SJCRH30 (cell line): ENCODE measurements at regions not wholly inside any gene's neighbourhood (a gene's known extent, or its start where the extent isn't known, plus 50 kb on each side); places are given as distances from the start of the nearest gene placed in this dataset.

ENCODE experiments used
- DNase-seq, 2 experiments: peaks; one replicate each; pipeline ENCODE4 v3.0.0-alpha.2; 2015 to 2020
- H3K27ac ChIP-seq: fragments of 250-450 bp; sonication (Bioruptor Pico); 2 replicates; pipeline ENCODE4 v1.5.1; 2020; ENCODE audit warnings: mild to moderate bottlenecking, moderate library complexity
- H3K27me3 ChIP-seq: fragments of 250-450 bp; sonication (Bioruptor Pico); 2 replicates; pipeline ENCODE4 v1.5.1; 2020; ENCODE audit warnings: mild to moderate bottlenecking, moderate library complexity
- H3K36me3 ChIP-seq: fragments of 250-450 bp; sonication (Bioruptor Pico); 2 replicates; pipeline ENCODE4 v1.5.1; 2020; ENCODE audit warnings: mild to moderate bottlenecking, moderate library complexity
- H3K4me1 ChIP-seq: fragments of 250-450 bp; sonication (Bioruptor Pico); 2 replicates; pipeline ENCODE4 v1.5.1; 2020; ENCODE audit warnings: mild to moderate bottlenecking, moderate library complexity
- H3K4me3 ChIP-seq: fragments of 250-450 bp; sonication (Bioruptor Pico); 2 replicates; pipeline ENCODE4 v1.5.1; 2020; ENCODE audit warnings: mild to moderate bottlenecking, moderate library complexity
- H3K9me3 ChIP-seq: fragments of 250-450 bp; sonication (Bioruptor Pico); replicated peaks from 2 replicates; pipeline ENCODE4 v1.5.1; 2020; ENCODE audit warnings: mild to moderate bottlenecking, moderate library complexity

DNA sequence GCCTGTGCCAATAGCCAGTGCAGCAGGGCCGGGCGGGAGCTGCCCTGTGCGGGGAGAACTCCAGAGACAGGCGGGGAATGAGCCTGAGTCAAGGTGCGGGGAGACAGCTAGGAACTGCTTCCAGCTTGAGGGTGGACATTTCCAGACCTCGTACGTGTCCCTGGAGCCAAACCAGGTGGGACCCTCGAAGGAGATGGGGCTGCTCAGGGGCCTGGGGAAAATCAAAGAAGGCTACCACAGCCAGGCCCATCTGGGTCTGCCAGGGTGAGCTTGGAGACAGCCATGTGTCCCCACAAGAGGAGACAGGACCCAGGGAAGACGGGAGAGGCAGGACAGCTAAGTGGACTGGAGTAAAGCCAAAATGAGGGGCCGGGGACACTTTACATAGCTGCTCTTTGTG lies 504.9 kb upstream of the MGMT start:
- DNase-seq, result no peak
- H3K27ac ChIP-seq, result no peak overlapping the region
- H3K4me3 ChIP-seq, result no peak overlapping the region
- H3K27me3 ChIP-seq, result no peaks in the 10 kb centered on the region
- no peaks in the 10 kb centered on the region for H3K9me3 ChIP-seq
- H3K36me3 ChIP-seq, result no peaks in the 10 kb centered on the region
- no peaks in the 10 kb centered on the region for H3K4me1 ChIP-seq

DNA sequence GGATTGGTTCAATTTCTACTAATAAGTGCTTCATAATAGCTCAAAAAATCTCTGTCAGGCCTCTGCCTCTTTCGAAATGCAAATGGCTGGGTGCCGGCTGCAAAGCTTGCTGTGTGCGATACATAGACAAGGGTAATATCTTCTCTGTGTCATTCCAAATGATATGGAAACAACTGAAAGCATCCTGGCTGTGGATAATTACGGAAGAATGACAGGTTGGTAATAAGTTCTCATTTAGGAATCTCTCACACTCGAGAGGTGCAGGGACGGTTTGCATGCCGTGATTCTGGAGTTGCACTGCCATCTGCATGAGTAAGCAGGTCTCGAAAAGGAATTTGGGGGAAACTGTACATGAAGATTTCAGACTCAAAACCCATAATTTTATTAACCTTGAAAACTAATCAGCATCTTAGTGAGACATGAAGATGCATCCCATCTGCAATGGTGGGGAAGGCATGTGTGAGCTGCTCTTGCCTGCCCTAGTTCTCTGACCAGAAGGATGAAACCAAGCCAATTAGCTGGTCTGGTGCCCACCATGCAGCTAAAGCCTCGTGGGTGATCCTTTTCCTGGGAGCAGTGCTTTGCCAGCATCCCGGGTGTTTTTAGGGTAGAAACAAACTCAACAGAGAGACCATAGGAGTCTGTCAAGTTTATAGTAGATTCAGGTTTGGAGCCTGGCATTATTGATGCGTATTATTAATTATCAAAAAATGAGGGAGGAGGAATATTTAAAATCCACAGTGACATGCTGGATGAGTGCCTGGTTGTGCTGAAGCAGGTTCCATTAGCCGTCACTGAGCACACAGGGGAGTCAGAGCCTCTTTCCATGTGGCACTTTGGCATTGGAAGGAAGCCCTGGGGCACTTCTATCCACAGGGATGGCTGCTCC lies 503.6 kb upstream of the MGMT start:
- Histone ChIP-seq H3K27ac (no peak overlapping the region), H3K9me3 (no peaks in the 10 kb centered on the region), H3K4me3 (no peak overlapping the region), H3K4me1 (no peaks in the 10 kb centered on the region), H3K27me3 (no peaks in the 10 kb centered on the region), H3K36me3 (no peaks in the 10 kb centered on the region)
- no peak for DNase-seq

DNA sequence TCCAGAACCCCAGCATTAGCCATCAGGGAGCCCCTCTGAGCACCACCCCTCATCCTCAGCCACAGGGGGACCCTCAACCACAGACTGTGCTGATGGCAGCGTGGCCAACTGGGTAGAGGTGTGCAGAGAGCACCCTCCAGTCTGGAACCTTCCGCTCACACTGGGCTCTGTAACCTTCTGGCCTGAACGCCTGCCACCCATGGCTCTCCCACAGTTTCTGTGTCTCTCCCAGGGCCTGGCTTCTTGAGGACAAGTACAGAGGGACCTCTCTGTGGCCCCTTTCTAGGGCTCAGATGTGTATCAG lies 503.0 kb upstream of the MGMT start:
- H3K36me3 ChIP-seq, result no peaks in the 10 kb centered on the region
- no peak overlapping the region for H3K27ac ChIP-seq
- no peaks in the 10 kb centered on the region for H3K9me3 ChIP-seq
- no peak overlapping the region for H3K4me3 ChIP-seq
- H3K4me1 ChIP-seq, result no peaks in the 10 kb centered on the region
- H3K27me3 ChIP-seq, result no peaks in the 10 kb centered on the region
- DNase-seq, result no peak

DNA sequence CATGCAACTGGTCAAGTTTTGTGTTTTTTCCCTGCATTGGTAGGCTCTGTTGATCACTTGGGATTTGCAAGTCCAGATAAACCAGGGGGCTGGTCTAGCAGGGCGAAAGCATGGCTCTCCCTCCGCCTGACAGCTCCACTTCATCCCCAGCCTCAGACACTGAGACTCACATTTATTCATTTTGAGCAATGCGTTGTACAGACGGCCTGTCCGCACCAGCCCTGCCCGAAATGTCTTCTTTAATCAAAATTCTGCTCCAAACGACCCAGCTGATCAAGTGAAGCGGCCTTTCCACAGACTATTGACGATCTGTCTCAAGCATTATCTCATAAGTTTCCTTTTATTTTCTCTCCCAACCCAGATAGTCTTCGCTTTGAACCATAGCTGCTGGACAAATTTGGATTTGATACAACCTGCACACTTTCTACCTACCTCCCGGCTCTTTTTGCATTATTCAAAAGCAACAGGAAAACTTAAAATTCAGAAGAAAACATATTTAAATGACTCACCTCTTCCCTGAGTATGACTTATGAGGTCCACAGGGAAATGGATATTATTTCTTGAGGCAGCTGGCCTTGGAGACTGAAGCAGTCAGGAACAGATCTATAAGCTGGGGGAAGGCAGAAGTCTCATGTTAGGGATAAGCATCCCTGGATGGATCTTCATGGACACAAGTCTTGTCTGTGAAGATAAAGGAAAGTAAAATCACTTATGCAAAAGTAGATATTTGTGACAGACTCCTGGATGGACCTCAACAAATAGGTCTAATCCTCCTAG lies 498.9 kb upstream of the MGMT start:
- H3K27me3 ChIP-seq, result no peaks in the 10 kb centered on the region
- no peaks in the 10 kb centered on the region for H3K4me1 ChIP-seq
- no peak overlapping the region for H3K4me3 ChIP-seq
- no peaks in the 10 kb centered on the region for H3K36me3 ChIP-seq
- H3K27ac ChIP-seq, result no peak overlapping the region
- H3K9me3 ChIP-seq, result no peaks in the 10 kb centered on the region
- no peak for DNase-seq

DNA sequence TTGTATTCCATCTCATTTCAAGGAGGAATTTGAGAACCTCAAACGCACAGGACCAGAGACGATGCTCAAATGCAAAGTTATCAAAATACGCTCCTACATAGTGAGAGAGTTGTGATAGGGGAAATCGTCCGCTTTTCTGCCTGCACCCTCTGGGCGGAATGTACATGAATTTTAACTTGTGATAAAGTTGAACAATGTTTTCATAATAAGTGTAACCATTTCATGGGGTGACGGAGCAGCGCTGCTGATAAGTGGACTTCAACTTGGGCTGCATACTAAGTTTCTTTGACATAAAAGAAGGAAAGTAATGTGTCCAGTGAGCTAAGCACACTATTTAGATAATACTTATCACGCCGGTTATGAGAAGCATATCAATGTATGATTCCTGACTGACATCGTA lies 497.5 kb upstream of the MGMT start:
- no peaks in the 10 kb centered on the region for H3K9me3 ChIP-seq
- H3K4me3 ChIP-seq, result no peak overlapping the region

DNA sequence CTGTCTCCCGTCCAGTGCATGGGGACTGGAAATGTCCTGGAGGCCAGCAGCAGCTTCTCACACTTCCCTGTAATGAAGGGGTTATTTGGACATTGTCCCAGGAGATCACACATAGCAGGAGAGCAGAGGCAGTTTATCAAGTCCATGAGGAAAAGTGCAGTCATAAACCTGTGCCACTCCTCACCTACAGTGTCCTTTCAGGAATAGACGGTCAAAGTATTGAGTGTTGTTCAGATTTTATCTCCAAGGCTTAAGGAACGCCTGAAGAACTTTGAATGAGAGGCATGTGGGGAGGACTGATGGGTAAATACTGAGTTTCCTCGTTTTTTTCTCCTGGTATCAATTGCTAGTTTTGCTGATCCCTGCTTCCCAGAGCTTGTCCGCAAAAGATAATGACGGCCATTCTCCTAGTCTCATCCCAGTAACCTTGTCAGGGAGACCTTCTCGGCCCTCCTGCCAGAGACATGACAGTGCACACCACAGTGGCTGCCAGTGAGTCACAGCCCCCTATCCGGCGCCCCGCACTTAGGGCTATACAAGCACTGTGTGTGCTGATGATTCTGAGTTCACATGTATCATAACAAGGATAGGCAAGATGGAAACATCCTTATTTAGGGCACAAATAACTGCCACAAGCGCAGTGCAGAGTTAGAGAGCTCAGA lies 495.5 kb upstream of the MGMT start:
- Histone ChIP-seq H3K4me1 (no peaks in the 10 kb centered on the region), H3K27ac (no peak overlapping the region), H3K9me3 (no peaks in the 10 kb centered on the region), H3K36me3 (no peaks in the 10 kb centered on the region), H3K4me3 (no peak overlapping the region), H3K27me3 (no peaks in the 10 kb centered on the region)
- no peak for DNase-seq

More for the DNA sequence above, 497.5 kb upstream of the MGMT start:
- Histone ChIP-seq H3K27ac (no peak overlapping the region), H3K36me3 (no peaks in the 10 kb centered on the region), H3K4me1 (no peaks in the 10 kb centered on the region), H3K27me3 (no peaks in the 10 kb centered on the region)
- DNase-seq, result no peak

DNA sequence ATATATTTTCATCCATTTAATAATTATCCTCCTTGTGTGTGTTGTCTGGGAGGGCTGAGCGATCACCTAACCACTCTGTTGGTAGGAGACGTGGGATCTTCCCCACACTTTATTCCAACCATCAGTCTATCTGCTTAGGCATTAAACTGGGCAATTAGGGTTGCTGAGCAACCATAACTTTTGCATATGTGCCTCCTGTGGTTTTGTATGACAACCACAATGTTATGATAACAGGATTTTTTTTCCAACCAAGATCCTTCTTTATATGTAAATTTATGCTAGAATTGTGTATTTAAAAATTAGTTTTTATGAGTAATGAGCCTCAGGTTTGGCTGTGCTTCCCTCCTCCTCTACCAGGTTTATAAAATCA lies 495.0 kb upstream of the MGMT start:
- DNase-seq, result no peak

DNA sequence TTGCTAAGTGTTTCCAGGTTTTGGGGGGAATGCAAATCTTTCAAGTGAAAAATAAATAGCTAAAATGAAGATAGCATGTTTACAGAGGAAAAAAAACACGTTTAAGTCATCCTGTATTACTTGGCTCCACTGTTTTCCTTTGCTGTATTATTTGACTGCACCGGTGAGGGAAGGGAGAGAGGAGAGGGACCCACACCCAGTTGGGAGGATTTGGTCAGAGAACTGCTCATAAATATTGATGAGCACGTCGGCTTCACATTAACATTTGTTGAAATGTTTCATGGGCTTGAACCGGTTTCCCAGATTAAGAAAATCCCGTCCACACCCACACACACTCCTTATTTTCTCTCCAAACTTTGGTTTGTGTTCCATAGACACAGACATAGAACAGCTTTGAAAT lies 493.8 kb upstream of the MGMT start:
- no peaks in the 10 kb centered on the region for H3K36me3 ChIP-seq
- no peak overlapping the region for H3K4me3 ChIP-seq
- H3K27ac ChIP-seq, result no peak overlapping the region
- H3K9me3 ChIP-seq, result no peaks in the 10 kb centered on the region
- H3K27me3 ChIP-seq, result no peaks in the 10 kb centered on the region
- no peaks in the 10 kb centered on the region for H3K4me1 ChIP-seq
- DNase-seq, result no peak

More for the DNA sequence above, 495.0 kb upstream of the MGMT start:
- Histone ChIP-seq H3K36me3 (no peaks in the 10 kb centered on the region), H3K27me3 (no peaks in the 10 kb centered on the region), H3K4me1 (no peaks in the 10 kb centered on the region), H3K4me3 (no peak overlapping the region), H3K27ac (no peak overlapping the region), H3K9me3 (no peaks in the 10 kb centered on the region)

DNA sequence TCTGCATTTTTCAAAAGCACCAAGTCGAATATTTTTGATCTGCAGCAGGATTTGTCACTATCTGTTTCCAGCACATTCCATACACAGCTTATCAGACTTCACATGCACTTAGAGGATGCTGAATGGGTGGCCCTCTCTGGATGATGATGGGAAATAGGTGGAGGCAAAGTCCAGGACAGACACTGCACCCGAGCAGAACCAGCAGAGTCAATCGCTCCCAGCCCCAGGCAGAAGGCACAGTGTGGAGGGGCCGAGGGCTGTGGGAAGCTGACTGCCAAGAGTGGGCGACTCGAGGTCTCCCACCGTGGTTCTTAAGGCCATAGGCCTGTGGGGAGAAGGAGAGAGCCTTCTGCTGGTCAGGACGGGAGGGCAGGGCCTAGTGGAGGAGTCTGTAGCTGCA lies 490.2 kb upstream of the MGMT start:
- Histone ChIP-seq H3K36me3 (no peaks in the 10 kb centered on the region), H3K4me1 (no peaks in the 10 kb centered on the region), H3K27ac (no peak overlapping the region), H3K27me3 (no peaks in the 10 kb centered on the region), H3K9me3 (no peaks in the 10 kb centered on the region), H3K4me3 (no peak overlapping the region)
- no peak for DNase-seq

DNA sequence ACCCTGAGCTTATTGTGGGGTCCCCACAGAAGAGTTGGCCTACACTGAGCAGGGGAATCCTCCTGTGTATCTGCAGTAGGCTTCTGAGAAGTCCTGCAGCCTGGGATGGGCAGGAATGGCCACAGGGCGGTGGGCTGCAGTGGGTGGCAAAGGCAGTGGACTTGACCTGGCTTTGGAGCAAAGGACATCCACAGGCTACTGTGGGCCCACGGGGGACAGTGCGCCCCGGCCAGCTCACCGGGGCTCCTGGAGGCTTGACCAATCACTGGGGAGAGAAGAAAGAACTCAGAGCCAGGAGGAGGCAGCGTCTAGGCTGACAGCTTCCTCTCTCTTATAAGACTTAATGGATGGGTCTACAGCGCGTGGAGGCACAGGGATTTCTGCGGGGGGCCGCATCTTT lies 488.8 kb upstream of the MGMT start:
- no peak for DNase-seq
- H3K27ac ChIP-seq, result no peak overlapping the region
- no peaks in the 10 kb centered on the region for H3K36me3 ChIP-seq
- no peak overlapping the region for H3K4me3 ChIP-seq
- H3K9me3 ChIP-seq, result no peaks in the 10 kb centered on the region
- H3K4me1 ChIP-seq, result no peaks in the 10 kb centered on the region
- H3K27me3 ChIP-seq, result no peaks in the 10 kb centered on the region

DNA sequence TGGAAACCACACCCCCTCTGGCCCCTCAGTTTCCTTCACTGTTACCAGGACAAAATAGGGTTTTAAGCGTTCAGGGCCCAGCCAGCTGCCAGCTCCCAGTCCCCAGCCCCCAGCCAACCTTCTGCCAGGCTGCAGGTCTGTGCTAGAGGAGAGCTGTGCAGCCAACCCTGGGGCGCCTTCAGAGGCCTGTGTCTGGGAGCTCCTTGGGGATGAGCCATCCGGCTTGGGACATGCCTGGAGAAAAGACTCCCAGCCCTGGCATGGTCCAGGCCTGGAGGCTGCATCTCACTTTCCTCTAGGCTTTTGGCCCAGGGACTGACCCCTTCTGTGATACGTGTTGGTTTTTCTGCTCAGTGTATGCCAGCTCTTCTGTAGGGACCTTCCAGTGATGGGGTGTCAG lies 487.6 kb upstream of the MGMT start:
- Histone ChIP-seq H3K27me3 (no peaks in the 10 kb centered on the region), H3K27ac (no peak overlapping the region), H3K36me3 (no peaks in the 10 kb centered on the region), H3K4me1 (no peaks in the 10 kb centered on the region), H3K4me3 (no peak overlapping the region), H3K9me3 (no peaks in the 10 kb centered on the region)
- no peak for DNase-seq

DNA sequence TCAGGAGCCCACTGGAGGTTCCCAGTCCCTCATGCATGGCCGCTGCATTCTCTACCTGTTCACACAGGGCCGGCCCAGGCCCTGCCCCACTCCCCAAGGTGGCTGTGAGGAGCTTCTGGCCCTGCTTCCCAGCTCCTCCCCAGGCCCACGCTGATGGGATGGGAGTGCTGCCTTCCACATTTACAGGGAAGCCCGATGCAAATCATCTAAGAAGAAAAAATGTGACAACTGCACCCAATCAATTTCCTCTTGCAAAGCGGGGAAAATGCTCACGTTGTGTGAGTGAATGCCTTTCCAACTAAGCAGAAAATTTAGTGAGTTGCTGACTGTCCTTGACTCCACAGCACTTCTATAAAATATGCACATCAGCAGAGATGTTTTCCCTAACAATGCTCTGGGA lies 485.8 kb upstream of the MGMT start:
- H3K9me3 ChIP-seq, result no peaks in the 10 kb centered on the region
- no peaks in the 10 kb centered on the region for H3K4me1 ChIP-seq
- H3K36me3 ChIP-seq, result no peaks in the 10 kb centered on the region
- no peak overlapping the region for H3K4me3 ChIP-seq
- H3K27ac ChIP-seq, result peak overlapping the region; percentile 35; the same call in 1 of the 2 replicates
- no peaks in the 10 kb centered on the region for H3K27me3 ChIP-seq
- peak in 1 of 2 experiments; percentile 1 for DNase-seq

DNA sequence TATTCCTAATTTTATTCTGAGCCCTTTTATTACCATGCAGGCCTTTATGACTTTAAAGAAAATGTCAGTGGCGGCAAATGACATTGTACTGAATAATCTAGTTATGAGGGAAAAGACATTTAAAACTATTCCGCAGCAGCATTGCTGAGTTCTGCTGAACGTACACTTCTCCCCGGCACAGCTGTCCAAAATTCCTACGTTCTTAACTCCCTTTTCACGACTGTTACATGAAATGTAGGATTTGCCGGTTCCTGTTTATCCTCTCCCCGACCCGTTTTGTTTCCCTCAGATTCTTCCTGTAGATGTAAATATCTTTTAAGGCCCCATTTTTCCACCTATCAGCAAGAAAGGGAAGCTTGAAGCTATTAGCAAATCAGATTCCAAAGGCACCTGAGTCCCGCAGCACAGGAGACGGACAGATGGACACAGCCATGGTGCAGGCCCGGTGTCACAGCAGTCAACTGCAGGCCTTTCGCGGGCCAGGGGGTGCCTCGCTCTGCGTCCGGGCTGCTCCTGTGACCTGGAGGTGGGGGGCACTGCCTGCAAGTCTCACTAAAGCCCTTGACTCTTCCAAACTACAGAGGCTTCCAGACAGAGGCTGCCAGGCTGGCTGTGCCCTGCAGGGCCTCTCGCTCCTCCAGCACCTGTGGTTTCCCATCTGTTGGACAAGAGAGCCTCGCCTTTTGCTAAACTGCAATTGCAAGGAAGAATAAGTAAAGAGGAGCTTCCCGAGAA lies 485.0 kb upstream of the MGMT start:
- H3K4me1 ChIP-seq, result no peaks in the 10 kb centered on the region
- H3K9me3 ChIP-seq, result no peaks in the 10 kb centered on the region
- H3K36me3 ChIP-seq, result no peaks in the 10 kb centered on the region
- peak overlapping the region; percentile 35; the same call in 1 of the 2 replicates for H3K27ac ChIP-seq
- H3K27me3 ChIP-seq, result no peaks in the 10 kb centered on the region
- H3K4me3 ChIP-seq, result peak overlapping the region; percentile 20
- DNase-seq, result peak; percentile 33 to 38

DNA sequence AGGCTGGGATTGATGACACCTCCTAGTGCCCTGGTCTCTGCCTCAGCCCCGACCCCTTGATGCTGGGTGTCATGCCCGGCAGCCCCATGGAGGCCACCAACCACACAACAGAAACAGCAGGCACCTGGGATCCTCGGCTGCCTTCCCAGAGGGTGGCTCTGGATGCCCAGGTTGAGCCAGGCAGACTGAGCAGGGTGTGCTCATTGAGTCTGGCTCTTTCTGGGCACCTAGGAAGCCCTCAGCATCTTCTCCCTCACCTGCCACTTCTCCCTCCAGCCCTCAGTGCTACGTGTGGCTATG lies 484.5 kb upstream of the MGMT start:
- Histone ChIP-seq H3K27me3 (no peaks in the 10 kb centered on the region), H3K9me3 (no peaks in the 10 kb centered on the region), H3K27ac (no peak overlapping the region), H3K4me3 (no peak overlapping the region), H3K36me3 (no peaks in the 10 kb centered on the region), H3K4me1 (no peaks in the 10 kb centered on the region)
- no peak for DNase-seq

DNA sequence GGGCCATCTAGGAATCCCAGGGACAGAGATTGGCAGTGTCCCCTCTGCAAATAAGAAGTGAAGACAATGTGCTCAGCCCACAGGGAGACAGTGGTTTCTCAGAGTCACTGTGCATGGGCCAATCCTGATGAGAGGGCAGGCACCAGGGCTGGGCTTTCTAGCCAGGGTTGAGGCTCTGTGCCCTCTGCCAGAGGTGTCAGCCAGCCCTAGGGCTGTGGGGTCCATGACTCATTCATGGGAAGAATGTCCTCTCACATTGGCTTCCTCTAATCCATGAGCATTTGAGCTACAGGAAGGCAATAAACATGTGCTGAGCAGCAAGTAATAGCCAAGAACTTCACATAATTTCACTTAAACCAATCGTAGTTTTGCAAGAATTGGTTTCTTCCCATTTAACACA lies 482.0 kb upstream of the MGMT start:
- H3K9me3 ChIP-seq, result no peaks in the 10 kb centered on the region
- no peak for DNase-seq

More for the DNA sequence above, 482.0 kb upstream of the MGMT start:
- Histone ChIP-seq H3K27ac (no peak overlapping the region), H3K4me3 (no peak overlapping the region), H3K4me1 (no peaks in the 10 kb centered on the region), H3K36me3 (no peaks in the 10 kb centered on the region), H3K27me3 (no peaks in the 10 kb centered on the region)
